Liver (tissue), 8 donors: ENCODE measurements at regions not wholly inside any gene's neighbourhood (a gene's known extent, or its start where the extent isn't known, plus 50 kb on each side); places are given as distances from the start of the nearest gene placed in this dataset.
"Not testable (repeated sequence)": the region's sequence is repeated elsewhere in the genome, so short reads cannot be mapped to it uniquely, and the experiment has no call there.

Source experiments
- DNase-seq: peaks from one replicate; pipeline ENCODE4 v3.0.0-alpha.2; 2017; ENCODE audit warnings: low spot score
- H3K27ac ChIP-seq, 2 donors: one replicate each; pipeline ENCODE4 v1.7.0; 2013; ENCODE audit warnings: inconsistent platforms in 2 of 2, low read length in 2 of 2, control low read depth in 1 of 2, low read depth in 1 of 2, mild to moderate bottlenecking in 1 of 2
- H3K27me3 ChIP-seq, 4 donors: one replicate each; pipeline versions ENCODE4 v1.6.1 to v1.7.0; 2013; ENCODE audit warnings: low read length in 3 of 4, inconsistent platforms in 1 of 4, mild to moderate bottlenecking in 1 of 4, moderate library complexity in 1 of 4; ENCODE audit not compliant: control insufficient read depth in 4 of 4, insufficient read depth in 4 of 4
- H3K36me3 ChIP-seq, 4 donors: one replicate each; pipeline versions ENCODE4 v1.6.1 to v1.7.0; 2013; ENCODE audit warnings: low read length in 3 of 4, mild to moderate bottlenecking in 3 of 4, low read depth in 1 of 4, moderate library complexity in 1 of 4; ENCODE audit not compliant: control insufficient read depth in 4 of 4, insufficient read depth in 3 of 4
- H3K4me1 ChIP-seq, 4 donors: one replicate each; pipeline versions ENCODE4 v1.6.1 to v1.7.0; 2013; ENCODE audit warnings: low read length in 3 of 4, mild to moderate bottlenecking in 3 of 4, moderate library complexity in 1 of 4; ENCODE audit not compliant: control insufficient read depth in 4 of 4, insufficient read depth in 4 of 4
- H3K4me3 ChIP-seq, 3 donors: one replicate each; pipeline versions ENCODE4 v1.6.1 to v1.7.0; 2013; ENCODE audit warnings: low read length in 3 of 3, control low read depth in 1 of 3, low read depth in 1 of 3, mild to moderate bottlenecking in 1 of 3
- H3K9ac ChIP-seq, 2 donors: one replicate each; pipeline ENCODE4 v1.7.0; 2013; ENCODE audit warnings: low read length in 2 of 2, mild to moderate bottlenecking in 2 of 2, moderate library complexity in 2 of 2, control low read depth in 1 of 2, low read depth in 1 of 2
- H3K9me3 ChIP-seq, 4 donors: one replicate each; pipeline versions ENCODE4 v1.6.1 to v1.7.0; 2013; ENCODE audit warnings: low read length in 3 of 4; ENCODE audit not compliant: control insufficient read depth in 4 of 4
- ATF3 ChIP-seq: IDR thresholded peaks from 2 replicates; pipeline ENCODE4 v1.6.1; 2016; ENCODE audit warnings: antibody characterized with exemption
- EGR1 ChIP-seq, 2 donors: IDR thresholded peaks; 2 replicates each; pipeline ENCODE4 v1.6.1; 2016 to 2018; ENCODE audit warnings: antibody characterized with exemption in 2 of 2, low read depth in 2 of 2
- FOXA1 ChIP-seq: IDR thresholded peaks from 2 replicates; pipeline ENCODE4 v1.6.1; 2016; ENCODE audit warnings: antibody characterized with exemption
- FOXA2 ChIP-seq: IDR thresholded peaks from 2 replicates; pipeline ENCODE4 v1.6.1; 2016; ENCODE audit warnings: antibody characterized with exemption
- GABPA ChIP-seq, 2 donors: IDR thresholded peaks in 1 of 2; conservative IDR thresholded peaks in 1 of 2; 2 replicates each; pipeline ENCODE4 v1.6.1; 2016; ENCODE audit warnings: antibody characterized with exemption in 2 of 2, mild to moderate bottlenecking in 1 of 2, moderate library complexity in 1 of 2
- HNF4A ChIP-seq, 2 donors: conservative IDR thresholded peaks; 2 replicates each; pipeline ENCODE4 v1.6.1; 2016; ENCODE audit warnings: antibody characterized with exemption in 2 of 2, mild to moderate bottlenecking in 2 of 2
- HNF4G ChIP-seq: IDR thresholded peaks from 2 replicates; pipeline ENCODE4 v1.6.1; 2016; ENCODE audit warnings: antibody characterized with exemption
- JUND ChIP-seq, 2 donors: IDR thresholded peaks; 2 replicates each; pipeline ENCODE4 v1.6.1; 2016; ENCODE audit warnings: antibody characterized with exemption in 2 of 2
- MAX ChIP-seq: IDR thresholded peaks from 2 replicates; pipeline ENCODE4 v1.6.1; 2016; ENCODE audit warnings: antibody characterized with exemption
- NR2F2 ChIP-seq: IDR thresholded peaks from 2 replicates; pipeline ENCODE4 v1.6.1; 2016; ENCODE audit warnings: antibody characterized with exemption
- RAD21 ChIP-seq, 2 donors: IDR thresholded peaks; 2 replicates each; pipeline ENCODE4 v1.6.1; 2016; ENCODE audit warnings: antibody characterized with exemption in 2 of 2, mild to moderate bottlenecking in 2 of 2
- REST ChIP-seq: IDR thresholded peaks from 2 replicates; pipeline ENCODE4 v1.6.1; 2016; ENCODE audit warnings: antibody characterized with exemption, mild to moderate bottlenecking
- RXRA ChIP-seq, 2 donors: IDR thresholded peaks; 2 replicates each; pipeline ENCODE4 v1.6.1; 2017 to 2018; ENCODE audit warnings: antibody characterized with exemption in 2 of 2, mild to moderate bottlenecking in 1 of 2
- SP1 ChIP-seq: IDR thresholded peaks from 2 replicates; pipeline ENCODE4 v1.6.1; 2018; ENCODE audit warnings: antibody characterized with exemption, mild to moderate bottlenecking
- TAF1 ChIP-seq: conservative IDR thresholded peaks from 2 replicates; pipeline ENCODE4 v1.6.1; 2016; ENCODE audit warnings: antibody characterized with exemption, mild to moderate bottlenecking
- YY1 ChIP-seq: IDR thresholded peaks from 2 replicates; pipeline ENCODE4 v1.6.1; 2016; ENCODE audit warnings: antibody characterized with exemption, mild to moderate bottlenecking
- ZBTB33 ChIP-seq: IDR thresholded peaks from 2 replicates; pipeline ENCODE4 v1.6.1; 2016; ENCODE audit warnings: antibody characterized with exemption
- WGBS: extraction: QIAGEN DNeasy Blood & Tissue Kit; methylation state at CpG from one replicate; pipeline ENCODE4 v1.1.7; 2013; 5-methylcytosine and 5-hydroxymethylcytosine counted together
- TF ChIP-seq, protein P1 (sequence below): fragments of 150-350 bp; IDR thresholded peaks from 2 replicates; pipeline ENCODE4 v1.5.1; 2017; ENCODE audit warnings: improper control_type of control experiment, low read depth, low read length; ENCODE audit not compliant: missing input control
- donor health status: healthy.
- donor health status: healthy.
- donor health status: healthy.
- donor health status: healthy.
- donor health status: healthy.

DNA sequence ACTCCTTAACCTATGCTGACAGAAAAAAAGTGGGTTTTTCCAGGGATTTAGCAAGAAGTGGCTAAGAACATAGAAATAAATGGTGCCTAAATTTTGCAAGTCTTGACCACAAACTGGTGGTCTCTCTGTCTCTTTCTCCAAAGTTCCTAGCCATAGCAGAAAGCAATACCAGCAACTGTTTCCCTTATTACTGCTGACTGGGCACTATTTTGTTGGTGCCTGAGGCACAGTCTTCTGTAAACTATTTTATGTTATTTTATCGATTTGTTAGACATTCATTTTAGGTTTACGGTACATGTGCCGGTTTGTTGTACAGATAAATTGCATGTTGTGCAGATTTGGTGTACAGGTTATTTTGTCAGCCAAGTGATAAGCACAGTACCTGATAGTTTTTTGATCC lies 234.6 kb upstream of the TECRL start:
- Histone ChIP-seq H3K9ac (no peak overlapping the region), H3K4me3 (no peak overlapping the region), H3K27me3 (no peaks in the 10 kb centered on the region), H3K9me3 (no peaks in the 10 kb centered on the region), H3K36me3 (no peaks in the 10 kb centered on the region), H3K27ac (no peak overlapping the region), H3K4me1 (no peaks in the 10 kb centered on the region)
- TF ChIP-seq RXRA (IDR thresholded peaks at IDR 0.05) (no peak), MAX (no peak), JUND (IDR thresholded peaks at IDR 0.05) (no peak), HNF4G (no peak), NR2F2 (no peak), SP1 (no peak), RAD21 (IDR thresholded peaks at IDR 0.05) (no peak), FOXA2 (no peak), ZBTB33 (no peak), TAF1 (no peak), HNF4A (conservative IDR thresholded peaks at IDR 0.05) (no peak), YY1 (no peak), FOXA1 (no peak), ATF3 (no peak), EGR1 (IDR thresholded peaks at IDR 0.05; ENCODE audit: low read depth in 2 of 2) (no peak), GABPA (IDR thresholded peaks at IDR 0.05 in 1 of 2, conservative IDR thresholded peaks at IDR 0.05 in 1 of 2) (no peak)
- TF ChIP-seq, protein P1, sequence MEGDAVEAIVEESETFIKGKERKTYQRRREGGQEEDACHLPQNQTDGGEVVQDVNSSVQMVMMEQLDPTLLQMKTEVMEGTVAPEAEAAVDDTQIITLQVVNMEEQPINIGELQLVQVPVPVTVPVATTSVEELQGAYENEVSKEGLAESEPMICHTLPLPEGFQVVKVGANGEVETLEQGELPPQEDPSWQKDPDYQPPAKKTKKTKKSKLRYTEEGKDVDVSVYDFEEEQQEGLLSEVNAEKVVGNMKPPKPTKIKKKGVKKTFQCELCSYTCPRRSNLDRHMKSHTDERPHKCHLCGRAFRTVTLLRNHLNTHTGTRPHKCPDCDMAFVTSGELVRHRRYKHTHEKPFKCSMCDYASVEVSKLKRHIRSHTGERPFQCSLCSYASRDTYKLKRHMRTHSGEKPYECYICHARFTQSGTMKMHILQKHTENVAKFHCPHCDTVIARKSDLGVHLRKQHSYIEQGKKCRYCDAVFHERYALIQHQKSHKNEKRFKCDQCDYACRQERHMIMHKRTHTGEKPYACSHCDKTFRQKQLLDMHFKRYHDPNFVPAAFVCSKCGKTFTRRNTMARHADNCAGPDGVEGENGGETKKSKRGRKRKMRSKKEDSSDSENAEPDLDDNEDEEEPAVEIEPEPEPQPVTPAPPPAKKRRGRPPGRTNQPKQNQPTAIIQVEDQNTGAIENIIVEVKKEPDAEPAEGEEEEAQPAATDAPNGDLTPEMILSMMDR, result no peak
- DNase-seq, result no peak
- WGBS, result 93% methylated on average over 3 of the region's 3 CpGs

GRCh38 chr4:64642936-64643335 lies 233.7 kb upstream of the TECRL start:
- Histone ChIP-seq H3K4me1 (no peaks in the 10 kb centered on the region), H3K9ac (no peak overlapping the region), H3K27ac (no peak overlapping the region), H3K4me3 (no peak overlapping the region), H3K36me3 (no peaks in the 10 kb centered on the region), H3K9me3 (no peaks in the 10 kb centered on the region), H3K27me3 (no peaks in the 10 kb centered on the region)
- WGBS, result 0% methylated on average over 1 of the region's 1 CpG
- DNase-seq, result no peak
- TF ChIP-seq MAX (no peak), FOXA1 (no peak), TAF1 (no peak), REST (no peak), HNF4G (no peak), FOXA2 (no peak), EGR1 (IDR thresholded peaks at IDR 0.05; ENCODE audit: low read depth in 2 of 2) (no peak), RXRA (IDR thresholded peaks at IDR 0.05) (no peak), JUND (IDR thresholded peaks at IDR 0.05) (no peak), ATF3 (no peak), RAD21 (IDR thresholded peaks at IDR 0.05) (no peak), HNF4A (conservative IDR thresholded peaks at IDR 0.05) (no peak), YY1 (no peak), NR2F2 (no peak), GABPA (IDR thresholded peaks at IDR 0.05 in 1 of 2, conservative IDR thresholded peaks at IDR 0.05 in 1 of 2) (no peak)
- TF ChIP-seq, protein P1, result no peak

GRCh38 chr4:64640402-64640801 lies 231.2 kb upstream of the TECRL start:
- not testable (repeated sequence) for H3K27me3 ChIP-seq, H3K9me3 ChIP-seq, H3K9ac ChIP-seq, H3K27ac ChIP-seq, H3K4me1 ChIP-seq, H3K36me3 ChIP-seq, H3K4me3 ChIP-seq, DNase-seq
- 88% methylated on average over 21 of the region's 21 CpGs for WGBS
